IPS-15b (cell line): ENCODE measurements at regions not wholly inside any gene's neighbourhood (a gene's known extent, or its start where the extent isn't known, plus 50 kb on each side); places are given as distances from the start of the nearest gene placed in this dataset.

Source experiments
- H3K27me3 ChIP-seq: one replicate; pipeline ENCODE4 v1.6.1; 2013; ENCODE audit warnings: low read length; ENCODE audit not compliant: control insufficient read depth, insufficient read depth
- H3K36me3 ChIP-seq: one replicate; pipeline ENCODE4 v1.6.1; 2013; ENCODE audit warnings: low read length; ENCODE audit not compliant: control insufficient read depth, insufficient read depth
- H3K4me1 ChIP-seq: one replicate; pipeline ENCODE4 v1.6.1; 2013; ENCODE audit warnings: mild to moderate bottlenecking, low read length; ENCODE audit not compliant: control insufficient read depth, insufficient read depth
- H3K4me3 ChIP-seq: one replicate; pipeline ENCODE4 v1.5.1; 2013; ENCODE audit warnings: low read depth, low read length
- H3K9ac ChIP-seq: one replicate; pipeline ENCODE4 v1.6.1; 2013; ENCODE audit warnings: low read depth, mild to moderate bottlenecking, low read length
- H3K9me3 ChIP-seq: one replicate; pipeline ENCODE4 v1.6.1; 2013; ENCODE audit warnings: mild to moderate bottlenecking, low read length; ENCODE audit not compliant: control insufficient read depth, insufficient read depth

GRCh38 chr20:60502881-60503280 lies 544.7 kb downstream of the CDH26 start:
- no peaks in the 10 kb centered on the region for H3K9me3 ChIP-seq
- no peaks in the 10 kb centered on the region for H3K4me1 ChIP-seq
- H3K9ac ChIP-seq = no peak overlapping the region
- no peaks in the 10 kb centered on the region for H3K36me3 ChIP-seq
- no peaks in the 10 kb centered on the region for H3K27me3 ChIP-seq
- H3K4me3 ChIP-seq = no peak overlapping the region

DNA sequence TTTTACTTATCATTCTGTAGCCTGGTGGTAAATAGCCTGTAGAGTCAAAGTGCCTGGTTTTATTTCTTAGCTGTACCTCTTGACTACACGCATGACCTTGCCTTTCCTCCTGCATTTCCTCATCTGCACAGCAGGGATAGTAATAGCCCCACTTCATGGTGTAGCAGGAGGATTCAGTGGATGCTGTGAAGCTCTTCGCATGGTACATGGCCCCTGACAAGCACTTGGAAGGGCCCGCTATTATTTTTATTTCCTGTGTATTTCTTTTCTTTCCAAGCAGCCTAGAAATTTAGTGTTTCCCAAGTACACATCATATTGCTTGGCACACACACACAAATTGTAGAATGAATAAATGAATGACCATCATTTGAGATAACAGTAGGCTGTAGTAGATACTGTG lies 547.2 kb downstream of the CDH26 start:
- Histone ChIP-seq H3K9ac (no peak overlapping the region), H3K4me3 (no peak overlapping the region), H3K27me3 (no peaks in the 10 kb centered on the region), H3K9me3 (no peaks in the 10 kb centered on the region), H3K4me1 (no peaks in the 10 kb centered on the region), H3K36me3 (no peaks in the 10 kb centered on the region)

DNA sequence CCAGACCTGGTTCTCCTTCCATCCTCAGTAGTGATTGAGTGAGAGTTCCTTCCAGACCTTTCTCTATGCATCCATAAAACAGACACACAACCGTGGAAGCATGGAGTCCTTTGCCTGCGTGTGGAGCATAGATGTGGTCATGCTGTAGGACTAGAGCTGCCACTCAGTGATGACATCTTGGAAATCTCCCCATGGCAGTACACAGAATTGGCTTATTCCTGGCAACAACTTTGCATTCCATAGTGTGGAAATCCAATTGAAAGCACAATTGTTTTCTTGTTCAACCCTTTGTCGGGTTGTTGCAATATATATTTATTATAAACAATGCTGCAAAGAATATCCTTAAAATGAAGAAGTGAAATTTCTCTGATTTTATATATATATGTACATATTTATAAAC lies 547.8 kb downstream of the CDH26 start:
- no peaks in the 10 kb centered on the region for H3K27me3 ChIP-seq
- no peak overlapping the region for H3K9ac ChIP-seq
- H3K4me3 ChIP-seq = no peak overlapping the region
- H3K36me3 ChIP-seq = no peaks in the 10 kb centered on the region
- no peaks in the 10 kb centered on the region for H3K9me3 ChIP-seq
- H3K4me1 ChIP-seq = no peaks in the 10 kb centered on the region

DNA sequence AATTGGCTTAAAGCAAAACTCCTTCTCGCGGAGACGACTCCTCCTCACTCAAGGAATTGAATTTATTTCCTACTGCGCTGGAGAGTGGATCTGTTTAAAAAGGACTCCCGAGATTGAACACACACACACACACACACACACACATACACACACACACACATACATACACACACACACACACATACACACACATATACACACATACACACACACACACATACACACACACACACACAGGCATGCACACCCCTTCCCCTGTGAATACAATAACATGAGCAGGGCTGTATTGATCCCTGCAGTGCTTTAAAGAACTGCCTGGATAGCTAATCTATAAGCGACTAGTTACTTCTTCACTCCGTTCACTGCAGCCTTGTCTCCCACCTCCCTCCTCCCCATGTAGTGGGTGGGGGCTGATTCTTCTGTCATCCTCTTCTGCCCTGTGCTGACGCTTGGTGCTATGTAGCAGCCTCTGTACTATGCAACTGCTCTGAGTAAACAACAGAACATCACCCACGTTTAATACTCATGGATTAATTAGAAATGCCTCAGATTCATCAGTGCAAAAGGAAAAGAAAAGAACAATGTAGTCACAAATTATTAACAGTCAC lies 549.0 kb downstream of the CDH26 start:
- H3K9ac ChIP-seq = no peak overlapping the region
- no peaks in the 10 kb centered on the region for H3K9me3 ChIP-seq
- no peaks in the 10 kb centered on the region for H3K4me1 ChIP-seq
- H3K4me3 ChIP-seq = no peak overlapping the region
- no peaks in the 10 kb centered on the region for H3K27me3 ChIP-seq
- no peaks in the 10 kb centered on the region for H3K36me3 ChIP-seq

- Histone ChIP-seq H3K36me3 (no peaks in the 10 kb centered on the region), H3K9ac (no peak overlapping the region), H3K9me3 (no peaks in the 10 kb centered on the region), H3K27me3 (no peaks in the 10 kb centered on the region), H3K4me1 (peaks cover 3% of the 10 kb centered on the region), H3K4me3 (no peak overlapping the region)
Observed at GRCh38 chr20:60509407-60509806, 551.2 kb downstream of the CDH26 start.

DNA sequence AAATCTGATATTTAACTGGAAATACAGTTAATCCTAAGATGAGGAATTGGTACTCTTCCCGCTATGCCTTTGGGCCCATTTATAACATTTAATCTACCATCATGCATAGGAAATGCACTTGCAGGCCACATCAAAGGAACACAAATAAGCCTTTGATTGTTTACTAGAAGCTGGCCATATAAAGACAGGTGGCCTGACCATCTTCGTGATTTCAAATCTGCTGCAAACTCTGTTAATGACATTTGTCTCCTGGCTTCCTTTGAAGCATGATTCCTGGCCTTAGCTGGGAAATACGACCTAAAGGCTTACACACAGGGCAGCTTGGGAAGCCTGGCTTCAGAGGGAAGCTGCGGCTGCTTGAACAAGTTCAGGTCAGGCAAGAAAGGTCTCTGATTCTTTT lies 552.1 kb downstream of the CDH26 start:
- Histone ChIP-seq H3K4me3 (no peak overlapping the region), H3K9me3 (no peaks in the 10 kb centered on the region), H3K9ac (no peak overlapping the region), H3K4me1 (peaks cover 3% of the 10 kb centered on the region), H3K36me3 (no peaks in the 10 kb centered on the region), H3K27me3 (no peaks in the 10 kb centered on the region)

DNA sequence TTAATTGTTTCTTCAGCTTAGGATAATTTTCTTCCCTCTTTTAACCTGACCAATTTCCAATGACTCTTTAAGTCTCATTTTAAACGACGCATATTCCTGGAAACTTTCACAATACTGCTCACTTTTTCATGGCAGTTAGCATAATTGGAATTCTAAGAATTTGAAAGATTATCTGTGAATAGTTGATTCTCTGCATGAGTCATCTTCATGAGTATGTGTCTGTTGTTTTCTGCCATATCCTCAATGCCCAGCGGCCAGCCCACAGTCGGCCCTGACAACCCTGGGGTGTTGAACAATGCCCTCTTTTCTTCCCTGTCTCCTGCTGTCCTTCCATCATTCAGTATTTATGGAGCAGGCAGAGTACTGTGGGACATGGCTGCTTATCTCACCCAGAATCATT lies 554.2 kb downstream of the CDH26 start:
- H3K9ac ChIP-seq = no peak overlapping the region
- H3K4me3 ChIP-seq = no peak overlapping the region
- no peaks in the 10 kb centered on the region for H3K36me3 ChIP-seq
- H3K27me3 ChIP-seq = no peaks in the 10 kb centered on the region
- H3K9me3 ChIP-seq = no peaks in the 10 kb centered on the region
- peaks cover 3% of the 10 kb centered on the region for H3K4me1 ChIP-seq

GRCh38 chr20:60513141-60513540 lies 554.9 kb downstream of the CDH26 start:
- H3K4me3 ChIP-seq = no peak overlapping the region
- H3K36me3 ChIP-seq = no peaks in the 10 kb centered on the region
- no peaks in the 10 kb centered on the region for H3K9me3 ChIP-seq
- H3K4me1 ChIP-seq = peaks cover 3% of the 10 kb centered on the region
- H3K27me3 ChIP-seq = no peaks in the 10 kb centered on the region
- no peak overlapping the region for H3K9ac ChIP-seq

DNA sequence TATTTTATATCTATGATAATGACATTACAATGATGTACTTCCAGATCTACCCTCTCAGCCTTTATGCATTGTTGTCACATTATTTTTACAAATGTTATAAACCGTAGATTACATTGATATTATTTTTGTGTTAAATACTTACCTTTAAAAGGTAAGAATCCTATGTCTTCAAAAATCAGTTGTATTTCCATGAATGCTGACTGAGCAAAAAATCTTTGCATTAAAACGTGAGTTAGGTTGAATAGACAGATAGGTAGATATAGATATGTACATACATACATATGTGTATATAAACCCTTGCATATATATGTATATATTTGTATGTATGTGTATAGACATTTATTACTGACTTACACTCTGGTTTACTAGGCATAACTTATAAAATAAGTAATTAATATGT lies 558.2 kb downstream of the CDH26 start:
- H3K4me3 ChIP-seq = no peak overlapping the region
- H3K9ac ChIP-seq = no peak overlapping the region
- H3K4me1 ChIP-seq = peaks cover 3% of the 10 kb centered on the region
- no peaks in the 10 kb centered on the region for H3K9me3 ChIP-seq
- H3K36me3 ChIP-seq = no peaks in the 10 kb centered on the region
- H3K27me3 ChIP-seq = no peaks in the 10 kb centered on the region

DNA sequence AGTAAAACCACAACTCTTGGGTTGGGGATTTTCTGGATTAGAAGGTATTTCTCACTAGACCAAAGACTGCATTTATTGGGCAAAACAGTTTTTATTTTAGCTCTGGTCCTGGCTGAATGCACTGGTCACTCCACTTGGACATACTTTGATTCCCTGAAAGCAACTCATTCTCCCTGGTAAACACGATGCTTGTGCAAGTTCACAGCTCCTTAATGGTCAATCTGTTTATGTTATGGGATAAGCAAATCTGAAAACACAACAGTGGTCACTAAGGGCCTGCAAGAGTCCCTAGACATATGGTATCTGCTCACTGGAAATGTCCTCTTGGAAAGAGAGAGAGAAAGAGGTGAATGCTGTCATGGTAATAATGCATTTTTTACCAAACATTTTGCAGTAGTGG lies 559.8 kb downstream of the CDH26 start:
- H3K9ac ChIP-seq = no peak overlapping the region
- H3K36me3 ChIP-seq = no peaks in the 10 kb centered on the region
- no peaks in the 10 kb centered on the region for H3K27me3 ChIP-seq
- no peak overlapping the region for H3K4me3 ChIP-seq
- H3K4me1 ChIP-seq = no peaks in the 10 kb centered on the region
- no peaks in the 10 kb centered on the region for H3K9me3 ChIP-seq

- Histone ChIP-seq H3K9me3 (no peaks in the 10 kb centered on the region), H3K9ac (no peak overlapping the region), H3K4me1 (no peaks in the 10 kb centered on the region), H3K36me3 (no peaks in the 10 kb centered on the region), H3K27me3 (no peaks in the 10 kb centered on the region), H3K4me3 (no peak overlapping the region)
Observed at GRCh38 chr20:60525397-60525796, 567.2 kb downstream of the CDH26 start.

DNA sequence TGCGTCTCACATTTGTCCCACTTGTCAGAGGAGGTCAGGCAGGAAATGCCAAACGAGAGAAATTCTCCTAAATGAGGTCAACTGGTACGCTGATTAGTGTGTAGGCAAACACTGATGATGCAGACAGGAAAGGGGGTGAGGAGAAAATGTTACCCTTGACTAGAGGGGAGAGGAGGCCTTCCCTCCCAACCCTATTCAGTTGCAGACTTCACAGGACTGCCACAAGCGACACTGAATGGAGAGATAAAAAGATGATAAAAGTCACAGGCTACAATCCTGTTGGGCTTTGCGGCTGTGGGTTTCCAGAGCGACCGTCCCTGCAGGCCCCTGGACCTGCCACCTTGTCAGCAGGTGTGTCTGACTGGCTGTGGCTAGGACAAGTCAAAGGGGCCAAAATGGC lies 569.4 kb downstream of the CDH26 start:
- Histone ChIP-seq H3K9me3 (no peaks in the 10 kb centered on the region), H3K9ac (no peak overlapping the region), H3K4me1 (no peaks in the 10 kb centered on the region), H3K36me3 (no peaks in the 10 kb centered on the region), H3K4me3 (no peak overlapping the region), H3K27me3 (no peaks in the 10 kb centered on the region)
